ENCODE measurements at regions not wholly inside any gene's neighbourhood (a gene's known extent, or its start where the extent isn't known, plus 50 kb on each side); places are given as distances from the start of the nearest gene placed in this dataset.
A peak's percentile ranks its signal among the peaks of the same experiment; 100 is the strongest.
"Not testable (repeated sequence)": the region's sequence is repeated elsewhere in the genome, so short reads cannot be mapped to it uniquely, and the experiment has no call there.

GRCh38 chr15:81819924-81820635 lies 225.7 kb downstream of the MEX3B start:
- POLR2A ChIA-PET, result no interaction called here
- no peak overlapping the region for H3K4me3 Mint-ChIP-seq
- no peaks in the 10 kb centered on the region for H3K4me1 Mint-ChIP-seq
- H3K27ac Mint-ChIP-seq, result no peak overlapping the region
- no peak for DNase-seq
- peaks cover 12 to 38% (median 18%) of the 10 kb centered on the region in 5 donors for H3K27me3 Mint-ChIP-seq
- H3K36me3 Mint-ChIP-seq, result peaks cover 0 to 9% (median 0%) of the 10 kb centered on the region in 3 donors
- no peak for ATAC-seq
- H3K9me3 Mint-ChIP-seq, result peaks cover 0 to 4% (median 0%) of the 10 kb centered on the region in 9 donors

- ATAC-seq, result no peak
- Mint-ChIP-seq H3K36me3 (peaks cover 0 to 17% (median 0%) of the 10 kb centered on the region in 3 donors), H3K4me1 (peaks cover 0 to 3% (median 0%) of the 10 kb centered on the region in 4 donors), H3K27ac (no peak overlapping the region), H3K27me3 (peaks cover 7 to 48% (median 10%) of the 10 kb centered on the region in 5 donors), H3K4me3 (no peak overlapping the region), H3K9me3 (no peaks in the 10 kb centered on the region)
- no peak for DNase-seq
- POLR2A ChIA-PET, result no interaction called here
Observed at GRCh38 chr15:81814882-81815455, 230.8 kb downstream of the MEX3B start.

- H3K9me3 Mint-ChIP-seq, result no peaks in the 10 kb centered on the region
- peaks cover 0 to 40% (median 4%) of the 10 kb centered on the region in 5 donors for H3K27me3 Mint-ChIP-seq
- POLR2A ChIA-PET, result no interaction called here
- H3K4me3 Mint-ChIP-seq, result no peak overlapping the region
- no peak overlapping the region for H3K27ac Mint-ChIP-seq
- DNase-seq, result no peak
- H3K36me3 Mint-ChIP-seq, result peaks cover 0 to 11% (median 0%) of the 10 kb centered on the region in 3 donors
- ATAC-seq, result no peak
- peaks cover 0 to 3% (median 0%) of the 10 kb centered on the region in 4 donors for H3K4me1 Mint-ChIP-seq
Observed at GRCh38 chr15:81813215-81813614, 232.6 kb downstream of the MEX3B start.

- POLR2A ChIA-PET, result no interaction called here
- no peaks in the 10 kb centered on the region for H3K9me3 Mint-ChIP-seq
- peaks cover 0 to 11% (median 0%) of the 10 kb centered on the region in 3 donors for H3K36me3 Mint-ChIP-seq
- H3K27ac Mint-ChIP-seq, result no peak overlapping the region
- ATAC-seq (no peak), DNase-seq (no peak)
- H3K27me3 Mint-ChIP-seq, result peaks cover 0 to 33% (median 4%) of the 10 kb centered on the region in 5 donors
- H3K4me1 Mint-ChIP-seq, result peaks cover 0 to 3% (median 0%) of the 10 kb centered on the region in 4 donors
- H3K4me3 Mint-ChIP-seq, result no peak overlapping the region
Observed at GRCh38 chr15:81812456-81812855, 233.4 kb downstream of the MEX3B start.

GRCh38 chr15:81811736-81812135 lies 234.1 kb downstream of the MEX3B start:
- peaks cover 0 to 3% (median 0%) of the 10 kb centered on the region in 4 donors for H3K4me1 Mint-ChIP-seq
- POLR2A ChIA-PET, result no interaction called here
- H3K27ac Mint-ChIP-seq, result no peak overlapping the region
- H3K4me3 Mint-ChIP-seq, result no peak overlapping the region
- no peak for DNase-seq
- no peaks in the 10 kb centered on the region for H3K9me3 Mint-ChIP-seq
- H3K27me3 Mint-ChIP-seq, result peaks cover 0 to 27% (median 4%) of the 10 kb centered on the region in 5 donors
- peaks cover 0 to 11% (median 0%) of the 10 kb centered on the region in 3 donors for H3K36me3 Mint-ChIP-seq
- no peak for ATAC-seq

- H3K4me3 Mint-ChIP-seq, result no peak overlapping the region
- no peaks in the 10 kb centered on the region for H3K9me3 Mint-ChIP-seq
- H3K27ac Mint-ChIP-seq, result no peak overlapping the region
- ATAC-seq (no peak), DNase-seq (peak in 2 of 10 donors; percentile 2 to 7)
- peaks cover 0 to 3% (median 0%) of the 10 kb centered on the region in 4 donors for H3K4me1 Mint-ChIP-seq
- peaks cover 0 to 27% (median 4%) of the 10 kb centered on the region in 5 donors for H3K27me3 Mint-ChIP-seq
- POLR2A ChIA-PET, result no interaction called here
- H3K36me3 Mint-ChIP-seq, result peaks cover 0 to 6% (median 0%) of the 10 kb centered on the region in 3 donors
Observed at GRCh38 chr15:81809543-81809942, 236.3 kb downstream of the MEX3B start.

GRCh38 chr15:81807806-81808205 lies 238.0 kb downstream of the MEX3B start:
- POLR2A ChIA-PET, result no interaction called here
- no peak for DNase-seq
- no peak for ATAC-seq
- peaks cover 0 to 3% (median 0%) of the 10 kb centered on the region in 4 donors for H3K4me1 Mint-ChIP-seq
- H3K9me3 Mint-ChIP-seq, result no peaks in the 10 kb centered on the region
- no peaks in the 10 kb centered on the region for H3K36me3 Mint-ChIP-seq
- H3K27me3 Mint-ChIP-seq, result peaks cover 0 to 27% (median 2%) of the 10 kb centered on the region in 5 donors
- no peak overlapping the region for H3K27ac Mint-ChIP-seq
- H3K4me3 Mint-ChIP-seq, result no peak overlapping the region

- Mint-ChIP-seq H3K4me1 (peaks cover 0 to 3% (median 0%) of the 10 kb centered on the region in 4 donors), H3K27ac (no peak overlapping the region), H3K9me3 (no peaks in the 10 kb centered on the region), H3K27me3 (peaks cover 0 to 27% (median 2%) of the 10 kb centered on the region in 5 donors), H3K4me3 (no peak overlapping the region), H3K36me3 (no peaks in the 10 kb centered on the region)
- POLR2A ChIA-PET, result no interaction called here
- ATAC-seq (no peak), DNase-seq (no peak)
Observed at GRCh38 chr15:81807186-81807585, 238.6 kb downstream of the MEX3B start.

GRCh38 chr15:81795899-81796298 lies 249.9 kb downstream of the MEX3B start:
- Mint-ChIP-seq H3K4me3 (no peak overlapping the region), H3K27ac (no peak overlapping the region), H3K9me3 (no peaks in the 10 kb centered on the region), H3K27me3 (peaks cover 0 to 10% (median 1%) of the 10 kb centered on the region in 5 donors), H3K36me3 (no peaks in the 10 kb centered on the region), H3K4me1 (no peaks in the 10 kb centered on the region)
- POLR2A ChIA-PET, result no interaction called here
- DNase-seq, result no peak
- no peak for ATAC-seq

- no peaks in the 10 kb centered on the region for H3K36me3 Mint-ChIP-seq
- no peak overlapping the region for H3K27ac Mint-ChIP-seq
- no peak overlapping the region for H3K4me3 Mint-ChIP-seq
- DNase-seq (no peak), ATAC-seq (no peak)
- H3K27me3 Mint-ChIP-seq, result peaks cover 1 to 31% (median 5%) of the 10 kb centered on the region in 5 donors
- POLR2A ChIA-PET, result no interaction called here
- H3K9me3 Mint-ChIP-seq, result peaks cover 0 to 3% (median 0%) of the 10 kb centered on the region in 9 donors
- H3K4me1 Mint-ChIP-seq, result no peaks in the 10 kb centered on the region
Observed at GRCh38 chr15:81792646-81793045, 253.2 kb downstream of the MEX3B start.

GRCh38 chr15:81791322-81791721 lies 254.5 kb downstream of the MEX3B start:
- H3K27me3 Mint-ChIP-seq, result peaks cover 1 to 34% (median 8%) of the 10 kb centered on the region in 5 donors
- H3K4me3 Mint-ChIP-seq, H3K9me3 Mint-ChIP-seq, H3K27ac Mint-ChIP-seq, ATAC-seq, POLR2A ChIA-PET, DNase-seq, H3K36me3 Mint-ChIP-seq, H3K4me1 Mint-ChIP-seq: not testable (repeated sequence)

- no peak overlapping the region for H3K27ac Mint-ChIP-seq
- H3K9me3 Mint-ChIP-seq, result peaks cover 0 to 3% (median 0%) of the 10 kb centered on the region in 9 donors
- ATAC-seq (no peak), DNase-seq (no peak)
- POLR2A ChIA-PET, result no interaction called here
- no peak overlapping the region for H3K4me3 Mint-ChIP-seq
- H3K27me3 Mint-ChIP-seq, result peaks cover 5 to 47% (median 10%) of the 10 kb centered on the region in 5 donors
- H3K4me1 Mint-ChIP-seq, result no peaks in the 10 kb centered on the region
- H3K36me3 Mint-ChIP-seq, result no peaks in the 10 kb centered on the region
Observed at GRCh38 chr15:81789403-81789802, 256.4 kb downstream of the MEX3B start.

- no peak for DNase-seq
- no peak for ATAC-seq
- POLR2A ChIA-PET, result no interaction called here
- no peak overlapping the region for H3K27ac Mint-ChIP-seq
- H3K9me3 Mint-ChIP-seq, result peaks cover 0 to 3% (median 0%) of the 10 kb centered on the region in 9 donors
- H3K4me3 Mint-ChIP-seq, result no peak overlapping the region
- peaks cover 0 to 6% (median 0%) of the 10 kb centered on the region in 3 donors for H3K36me3 Mint-ChIP-seq
- H3K4me1 Mint-ChIP-seq, result no peaks in the 10 kb centered on the region
- H3K27me3 Mint-ChIP-seq, result peaks cover 5 to 60% (median 15%) of the 10 kb centered on the region in 5 donors
Observed at GRCh38 chr15:81786776-81787175, 259.0 kb downstream of the MEX3B start.

Measured in naive thymus-derived CD8-positive, alpha-beta T cell (primary cell).